OCI-LY3 (cell line): ENCODE measurements at regions not wholly inside any gene's neighbourhood (a gene's known extent, or its start where the extent isn't known, plus 50 kb on each side); places are given as distances from the start of the nearest gene placed in this dataset.

Experiments used
- H2AFZ ChIP-seq: fragments of 200-600, 300-600 bp; shearing (Covaris generic); 2 replicates; pipeline ENCODE4 v1.6.0; 2014; ENCODE audit warnings: antibody characterized with exemption, low read depth, low read length
- H3K27ac ChIP-seq: fragments of 200-600, 300-600 bp; sonication (generic); 2 replicates; pipeline ENCODE4 v1.5.1; 2014; ENCODE audit warnings: mild to moderate bottlenecking, low read length, moderate library complexity, mixed read lengths
- H3K27me3 ChIP-seq: fragments of 200-600, 300-600 bp; sonication (generic); 2 replicates; pipeline ENCODE4 v1.6.1; 2014; ENCODE audit warnings: low read depth, low read length, mixed read lengths
- H3K36me3 ChIP-seq: fragments of 200-600, 300-600 bp; sonication (generic); replicated peaks from 2 replicates; pipeline ENCODE3; 2014; ENCODE audit warnings: low read depth, low read length, mixed read lengths
- H3K4me1 ChIP-seq: fragments of 300-600, 200-600 bp; sonication (generic); 2 replicates; pipeline ENCODE4 v1.6.1; 2014; ENCODE audit warnings: low read length, mixed read lengths
- H3K4me2 ChIP-seq: fragments of 200-600, 300-600 bp; sonication (generic); 2 replicates; pipeline ENCODE4 v1.6.1; 2014; ENCODE audit warnings: low read length, mixed read lengths
- H3K4me3 ChIP-seq: fragments of 300-600, 200-600 bp; sonication (generic); 2 replicates; pipeline ENCODE4 v1.5.1; 2014; ENCODE audit warnings: antibody characterized with exemption, mild to moderate bottlenecking, low read length, moderate library complexity
- H3K79me2 ChIP-seq: fragments of 300-600, 200-600 bp; shearing (Covaris generic); 2 replicates; pipeline ENCODE4 v1.6.1; 2014; ENCODE audit warnings: mild to moderate bottlenecking, low read length, mixed read lengths
- H3K9ac ChIP-seq: fragments of 300-600, 200-600 bp; shearing (Covaris generic); 2 replicates; pipeline ENCODE4 v1.6.0; 2014; ENCODE audit warnings: mild to moderate bottlenecking, low read length, moderate library complexity
- H3K9me3 ChIP-seq: fragments of 200-600, 300-600 bp; shearing (Covaris generic); 2 replicates; pipeline ENCODE4 v1.6.1; 2014; ENCODE audit warnings: low read length, mixed read lengths; ENCODE audit not compliant: insufficient read depth
- H4K20me1 ChIP-seq: fragments of 200-600, 300-600 bp; sonication (generic); 2 replicates; pipeline ENCODE4 v1.6.1; 2016; ENCODE audit warnings: low read length, mixed read lengths; ENCODE audit not compliant: insufficient read depth
- EZH2phosphoT487 ChIP-seq: fragments of 200-600 bp; shearing (Covaris generic); IDR thresholded peaks from 2 replicates; pipeline ENCODE4 v1.6.1; 2018; ENCODE audit warnings: antibody characterized with exemption, mixed run types, low read depth
- TF ChIP-seq, protein P1 (sequence below): fragments of 200-600, 300-600 bp; sonication (generic); IDR thresholded peaks from 2 replicates; pipeline ENCODE4 v1.5.1; 2014; ENCODE audit warnings: antibody characterized with exemption, low read length, low read depth

GRCh38 chr3:124395584-124396338 lies 334.5 kb upstream of the UMPS start:
- H3K36me3 ChIP-seq = no peaks in the 10 kb centered on the region
- H3K27me3 ChIP-seq = peaks cover 29% of the 10 kb centered on the region
- H2AFZ ChIP-seq = no peak overlapping the region
- H3K4me3 ChIP-seq = no peak overlapping the region
- H3K27ac ChIP-seq = no peak overlapping the region
- no peak for TF ChIP-seq EZH2phosphoT487
- TF ChIP-seq, protein P1, sequence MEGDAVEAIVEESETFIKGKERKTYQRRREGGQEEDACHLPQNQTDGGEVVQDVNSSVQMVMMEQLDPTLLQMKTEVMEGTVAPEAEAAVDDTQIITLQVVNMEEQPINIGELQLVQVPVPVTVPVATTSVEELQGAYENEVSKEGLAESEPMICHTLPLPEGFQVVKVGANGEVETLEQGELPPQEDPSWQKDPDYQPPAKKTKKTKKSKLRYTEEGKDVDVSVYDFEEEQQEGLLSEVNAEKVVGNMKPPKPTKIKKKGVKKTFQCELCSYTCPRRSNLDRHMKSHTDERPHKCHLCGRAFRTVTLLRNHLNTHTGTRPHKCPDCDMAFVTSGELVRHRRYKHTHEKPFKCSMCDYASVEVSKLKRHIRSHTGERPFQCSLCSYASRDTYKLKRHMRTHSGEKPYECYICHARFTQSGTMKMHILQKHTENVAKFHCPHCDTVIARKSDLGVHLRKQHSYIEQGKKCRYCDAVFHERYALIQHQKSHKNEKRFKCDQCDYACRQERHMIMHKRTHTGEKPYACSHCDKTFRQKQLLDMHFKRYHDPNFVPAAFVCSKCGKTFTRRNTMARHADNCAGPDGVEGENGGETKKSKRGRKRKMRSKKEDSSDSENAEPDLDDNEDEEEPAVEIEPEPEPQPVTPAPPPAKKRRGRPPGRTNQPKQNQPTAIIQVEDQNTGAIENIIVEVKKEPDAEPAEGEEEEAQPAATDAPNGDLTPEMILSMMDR = no peak
- no peaks in the 10 kb centered on the region for H3K9me3 ChIP-seq
- H4K20me1 ChIP-seq = no peaks in the 10 kb centered on the region
- no peak overlapping the region for H3K4me2 ChIP-seq
- no peaks in the 10 kb centered on the region for H3K79me2 ChIP-seq
- H3K4me1 ChIP-seq = no peaks in the 10 kb centered on the region
- no peak overlapping the region for H3K9ac ChIP-seq

DNA sequence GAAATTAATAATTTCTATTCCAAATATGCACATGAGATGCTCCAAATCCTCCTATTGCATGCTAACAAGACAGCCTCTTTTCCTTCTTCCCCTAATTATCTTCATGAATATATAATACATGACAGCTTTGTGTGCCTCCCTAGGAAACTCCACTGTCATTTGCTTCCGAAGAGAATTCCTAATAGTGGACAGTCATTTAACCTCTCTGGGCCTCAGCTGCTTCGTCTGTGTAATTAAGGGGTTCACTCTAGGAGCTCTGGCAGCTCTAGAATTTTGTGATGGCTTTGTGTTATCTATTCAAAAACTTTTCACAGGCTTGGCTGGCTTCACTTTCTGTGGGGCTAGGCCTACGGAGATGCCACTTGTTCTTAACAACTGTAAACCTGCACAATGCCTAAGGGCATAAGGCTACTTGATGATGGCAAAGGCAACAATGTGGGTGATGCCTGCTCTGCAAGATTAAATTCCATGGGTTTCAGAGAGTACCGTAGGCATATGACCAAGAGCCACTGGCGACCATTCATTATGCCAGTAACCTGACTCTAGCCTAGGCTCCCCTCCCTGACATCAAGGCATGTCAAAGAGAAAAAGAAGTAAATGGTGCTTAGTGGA lies 333.8 kb upstream of the UMPS start:
- no peaks in the 10 kb centered on the region for H3K9me3 ChIP-seq
- no peaks in the 10 kb centered on the region for H3K79me2 ChIP-seq
- H4K20me1 ChIP-seq = no peaks in the 10 kb centered on the region
- H3K27me3 ChIP-seq = peaks cover 28% of the 10 kb centered on the region
- no peak overlapping the region for H3K4me2 ChIP-seq
- no peak overlapping the region for H2AFZ ChIP-seq
- no peak overlapping the region for H3K4me3 ChIP-seq
- H3K4me1 ChIP-seq = no peaks in the 10 kb centered on the region
- TF ChIP-seq, protein P1 = no peak
- TF ChIP-seq EZH2phosphoT487 = no peak
- H3K36me3 ChIP-seq = no peaks in the 10 kb centered on the region
- no peak overlapping the region for H3K27ac ChIP-seq
- no peak overlapping the region for H3K9ac ChIP-seq

DNA sequence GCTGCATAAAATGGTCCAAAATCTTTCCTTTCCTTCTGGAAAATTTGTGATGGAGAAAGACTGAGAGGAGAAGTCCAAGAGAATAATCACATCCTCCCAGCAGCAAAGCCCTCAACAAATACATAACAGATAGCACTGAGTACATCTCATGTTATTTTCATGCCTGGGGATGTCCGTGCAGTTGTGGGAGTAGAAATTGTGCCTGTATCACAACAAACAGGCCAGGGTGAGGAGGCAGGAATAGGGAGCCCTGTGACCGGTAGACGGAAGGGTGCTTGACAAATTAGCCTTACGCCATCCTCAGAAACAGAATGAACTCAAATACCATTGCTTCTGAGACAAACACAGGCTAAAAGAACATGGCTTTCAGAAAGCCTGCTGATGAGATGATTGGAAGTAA lies 333.2 kb upstream of the UMPS start:
- H2AFZ ChIP-seq = no peak overlapping the region
- no peaks in the 10 kb centered on the region for H3K9me3 ChIP-seq
- H3K79me2 ChIP-seq = no peaks in the 10 kb centered on the region
- no peaks in the 10 kb centered on the region for H3K4me1 ChIP-seq
- no peak overlapping the region for H3K9ac ChIP-seq
- TF ChIP-seq EZH2phosphoT487 = no peak
- TF ChIP-seq, protein P1 = no peak
- H3K27ac ChIP-seq = no peak overlapping the region
- peaks cover 28% of the 10 kb centered on the region for H3K27me3 ChIP-seq
- no peaks in the 10 kb centered on the region for H4K20me1 ChIP-seq
- no peak overlapping the region for H3K4me3 ChIP-seq
- H3K36me3 ChIP-seq = no peaks in the 10 kb centered on the region
- H3K4me2 ChIP-seq = no peak overlapping the region

DNA sequence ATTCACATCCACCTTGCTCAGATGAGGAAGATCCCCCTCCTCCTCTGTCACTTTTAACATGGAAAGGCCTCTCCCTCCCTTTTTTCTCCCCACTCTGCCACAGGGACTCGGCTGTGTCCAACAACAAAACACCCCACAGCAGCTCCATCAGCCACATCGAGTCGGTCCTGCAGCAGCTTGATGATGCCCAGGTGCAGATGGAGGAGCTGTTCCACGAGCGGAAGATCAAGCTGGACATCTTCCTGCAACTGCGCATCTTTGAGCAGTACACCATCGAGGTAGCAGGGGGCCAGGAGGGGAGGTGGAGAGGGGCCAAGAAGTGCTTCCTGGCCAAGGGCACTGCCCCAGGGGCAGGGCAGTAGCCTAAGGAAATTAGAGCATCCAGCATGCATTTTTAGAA lies 331.7 kb upstream of the UMPS start:
- H3K27me3 ChIP-seq = peaks cover 32% of the 10 kb centered on the region
- H3K4me3 ChIP-seq = no peak overlapping the region
- no peak overlapping the region for H3K9ac ChIP-seq
- H3K4me2 ChIP-seq = no peak overlapping the region
- no peaks in the 10 kb centered on the region for H3K9me3 ChIP-seq
- no peaks in the 10 kb centered on the region for H3K79me2 ChIP-seq
- H3K27ac ChIP-seq = no peak overlapping the region
- no peaks in the 10 kb centered on the region for H3K4me1 ChIP-seq
- TF ChIP-seq, protein P1 = no peak
- no peak for TF ChIP-seq EZH2phosphoT487
- H3K36me3 ChIP-seq = no peaks in the 10 kb centered on the region
- H2AFZ ChIP-seq = no peak overlapping the region
- no peaks in the 10 kb centered on the region for H4K20me1 ChIP-seq
